ENCODE measurements at regions not wholly inside any gene's neighbourhood (a gene's known extent, or its start where the extent isn't known, plus 50 kb on each side); places are given as distances from the start of the nearest gene placed in this dataset.

- no peaks in the 10 kb centered on the region for H3K79me2 ChIP-seq (ENCODE audit: insufficient read depth, low read length)
- no peak overlapping the region for H3K9ac ChIP-seq (ENCODE audit: low read length)
- no peak overlapping the region for H3K4me2 ChIP-seq (ENCODE audit: low read length)
- no peaks in the 10 kb centered on the region for H3K36me3 ChIP-seq (ENCODE audit: insufficient read depth, low read length)
- H4K20me1 ChIP-seq (ENCODE audit: insufficient read depth, low read length) = no peaks in the 10 kb centered on the region
- H3K4me3 ChIP-seq (ENCODE audit: low read depth, low read length, poor library complexity, severe bottlenecking) = no peak overlapping the region
- TF ChIP-seq EZH2 (IDR thresholded peaks at IDR 0.05; ENCODE audit: borderline replicate concordance, low read length) = no peak
- TF ChIP-seq CTCF (IDR thresholded peaks at IDR 0.05; ENCODE audit: low read length) = no peak
- H3F3A ChIP-seq (ENCODE audit: insufficient read depth, low read length) = no peaks in the 10 kb centered on the region
- H3K27ac ChIP-seq (ENCODE audit: low read depth, low read length, poor library complexity, severe bottlenecking) = no peak overlapping the region
- H3K9me2 ChIP-seq (ENCODE audit: low read depth, low read length) = no peaks in the 10 kb centered on the region
- H3K27me3 ChIP-seq (ENCODE audit: insufficient read depth, low read length) = no peaks in the 10 kb centered on the region
- H2AFZ ChIP-seq (ENCODE audit: low read length) = no peak overlapping the region
- H3K4me1 ChIP-seq (ENCODE audit: insufficient read depth, low read length, severe bottlenecking) = no peaks in the 10 kb centered on the region
- H3K9me3 ChIP-seq (ENCODE audit: low read length) = no peaks in the 10 kb centered on the region
Measured at GRCh38 chr3:145869958-145870357, 291.0 kb downstream of the PLOD2 start.

GRCh38 chr3:145882436-145882835 lies 278.5 kb downstream of the PLOD2 start:
- TF ChIP-seq CTCF (IDR thresholded peaks at IDR 0.05; ENCODE audit: low read length) (no peak), EZH2 (IDR thresholded peaks at IDR 0.05; ENCODE audit: borderline replicate concordance, low read length) (no peak)
- no peak overlapping the region for H3K4me3 ChIP-seq (ENCODE audit: low read depth, low read length, poor library complexity, severe bottlenecking)
- no peaks in the 10 kb centered on the region for H4K20me1 ChIP-seq (ENCODE audit: insufficient read depth, low read length)

GRCh38 chr3:145889730-145890129 lies 271.3 kb downstream of the PLOD2 start:
- Histone ChIP-seq H3K9me3 (ENCODE audit: low read length) (no peaks in the 10 kb centered on the region; the same call in 1 of the 2 replicates), H4K20me1 (ENCODE audit: insufficient read depth, low read length) (no peaks in the 10 kb centered on the region), H3K36me3 (ENCODE audit: insufficient read depth, low read length) (no peaks in the 10 kb centered on the region), H3K27me3 (ENCODE audit: insufficient read depth, low read length) (no peaks in the 10 kb centered on the region), H3K9ac (ENCODE audit: low read length) (no peak overlapping the region), H3K79me2 (ENCODE audit: insufficient read depth, low read length) (no peaks in the 10 kb centered on the region), H3F3A (ENCODE audit: insufficient read depth, low read length) (no peaks in the 10 kb centered on the region), H3K27ac (ENCODE audit: low read depth, low read length, poor library complexity, severe bottlenecking) (no peak overlapping the region), H3K4me2 (ENCODE audit: low read length) (no peak overlapping the region), H2AFZ (ENCODE audit: low read length) (peak overlapping the region; percentile 26; the same call in 1 of the 2 replicates), H3K9me2 (ENCODE audit: low read depth, low read length) (no peaks in the 10 kb centered on the region), H3K4me1 (ENCODE audit: insufficient read depth, low read length, severe bottlenecking) (no peaks in the 10 kb centered on the region), H3K4me3 (ENCODE audit: low read depth, low read length, poor library complexity, severe bottlenecking) (no peak overlapping the region)
- TF ChIP-seq CTCF (IDR thresholded peaks at IDR 0.05; ENCODE audit: low read length) = no peak
- TF ChIP-seq EZH2 (IDR thresholded peaks at IDR 0.05; ENCODE audit: borderline replicate concordance, low read length) = no peak

More at GRCh38 chr3:145882436-145882835, 278.5 kb downstream of the PLOD2 start:
- Histone ChIP-seq H3F3A (ENCODE audit: insufficient read depth, low read length) (no peaks in the 10 kb centered on the region), H3K36me3 (ENCODE audit: insufficient read depth, low read length) (no peaks in the 10 kb centered on the region), H3K4me1 (ENCODE audit: insufficient read depth, low read length, severe bottlenecking) (no peaks in the 10 kb centered on the region), H3K27ac (ENCODE audit: low read depth, low read length, poor library complexity, severe bottlenecking) (no peak overlapping the region), H3K27me3 (ENCODE audit: insufficient read depth, low read length) (no peaks in the 10 kb centered on the region), H3K4me2 (ENCODE audit: low read length) (no peak overlapping the region), H3K9me3 (ENCODE audit: low read length) (no peaks in the 10 kb centered on the region; the same call in 1 of the 2 replicates), H3K9me2 (ENCODE audit: low read depth, low read length) (no peaks in the 10 kb centered on the region), H3K9ac (ENCODE audit: low read length) (no peak overlapping the region), H3K79me2 (ENCODE audit: insufficient read depth, low read length) (no peaks in the 10 kb centered on the region), H2AFZ (ENCODE audit: low read length) (no peak overlapping the region)
